HCT116 (cell line): ENCODE measurements at regions not wholly inside any gene's neighbourhood (a gene's known extent, or its start where the extent isn't known, plus 50 kb on each side); places are given as distances from the start of the nearest gene placed in this dataset.

ENCODE experiments used
- ATAC-seq: fragments of 200-7000 bp; cut with Tn5 transposase; 2 replicates; pipeline ENCODE4 v1.9.1; 2020; ENCODE audit warnings: mild to moderate bottlenecking, moderate library complexity
- BruUV-seq: library from RNA; stranded (reverse); fragments of 400-500 nt; replicated peaks from 2 replicates; lab custom pipeline; 2021; lab: Mats Ljungman, UMichigan
- CTCF ChIA-PET: fragments of 300-600 bp; sonication (Branson Sonifier 250); formaldehyde crosslinking; loops from one replicate; lab custom pipeline; 2021; ENCODE audit warnings: antibody characterized with exemption; lab: Charles Lee
- POLR2A ChIA-PET: fragments of 300-600, 350-600 bp; sonication (Branson Sonifier 250); formaldehyde crosslinking; loops from one replicate; lab custom pipeline; 2021; ENCODE audit warnings: antibody characterized with exemption; lab: Charles Lee
- RAD21 ChIA-PET, 2 experiments: fragments of 300-600 bp; sonication (Branson Sonifier 250); formaldehyde crosslinking; loops; one replicate each; lab custom pipeline; 2023; ENCODE audit warnings: low total read pairs in 2 of 2; ENCODE audit not compliant: uncharacterized antibody in 2 of 2, unreplicated experiment in 2 of 2, low non-redundant PET in 1 of 2; lab: Charles Lee
- DNase-seq: peaks from one replicate; pipeline ENCODE4 v3.0.0-alpha.2; 2010; ENCODE audit warnings: low read depth, low spot score
- H2AFZ ChIP-seq: fragments of 200-600 bp; shearing (Covaris generic), sonication (generic); 2 replicates; pipeline ENCODE4 v1.6.1; 2017; ENCODE audit warnings: low read depth, mixed run types, mixed read lengths, antibody characterized with exemption, low read length; ENCODE audit not compliant: poor library complexity, severe bottlenecking
- H3K27ac ChIP-seq: 2 replicates; pipeline ENCODE4 v1.5.1; 2012; ENCODE audit warnings: low read depth, low read length
- H3K27me3 ChIP-seq: fragments of 200-600 bp; sonication (generic); 2 replicates; pipeline ENCODE4 v1.6.1; 2016; ENCODE audit warnings: mixed run types, low read length, mixed read lengths; ENCODE audit not compliant: insufficient read depth
- H3K36me3 ChIP-seq, 2 experiments: fragments of 200-500 bp in 1 of 2; fragments of 200-600 bp in 1 of 2; sonication (Bioruptor generic) in 1 of 2; sonication (generic) in 1 of 2; 2 replicates each; pipeline versions ENCODE4 v1.5.1 to v1.6.1; 2014 to 2016; ENCODE audit warnings: low read length in 2 of 2, inconsistent platforms in 1 of 2, mixed read lengths in 1 of 2, mixed run types in 1 of 2; ENCODE audit not compliant: insufficient read depth in 2 of 2, control insufficient read depth in 1 of 2
- H3K4me1 ChIP-seq, 2 experiments: fragments of 200-600 bp in 1 of 2; sonication (generic) in 1 of 2; 2 replicates each; pipeline versions ENCODE4 v1.5.1 to v1.6.1; 2012 to 2017; ENCODE audit warnings: low read length in 2 of 2, inconsistent platforms in 1 of 2, mild to moderate bottlenecking in 1 of 2, mixed read lengths in 1 of 2, mixed run types in 1 of 2, moderate library complexity in 1 of 2; ENCODE audit not compliant: insufficient read depth in 2 of 2, control insufficient read depth in 1 of 2
- H3K4me2 ChIP-seq: fragments of 200-600 bp; sonication (generic); 2 replicates; pipeline ENCODE4 v1.6.1; 2017; ENCODE audit warnings: mixed run types, low read length, mixed read lengths
- H3K4me3 ChIP-seq, 2 experiments: fragments of 200-600 bp in 1 of 2; sonication (generic) in 1 of 2; replicated peaks in 1 of 2; 2 replicates each; pipeline ENCODE4 v1.5.1; 2011 to 2016; ENCODE audit warnings: low read length in 2 of 2, control low read depth in 1 of 2, low read depth in 1 of 2, mild to moderate bottlenecking in 1 of 2, mixed read lengths in 1 of 2, mixed run types in 1 of 2
- H3K79me2 ChIP-seq: fragments of 200-600 bp; sonication (generic); 2 replicates; pipeline ENCODE4 v1.6.1; 2017; ENCODE audit warnings: mild to moderate bottlenecking, mixed run types, low read length, moderate library complexity, mixed read lengths; ENCODE audit not compliant: insufficient read depth
- H3K9ac ChIP-seq: fragments of 200-600 bp; sonication (generic); 2 replicates; pipeline ENCODE4 v1.6.1; 2016; ENCODE audit warnings: low read length, mixed read lengths
- H3K9me2 ChIP-seq: fragments of 200-600 bp; sonication (generic), shearing (Covaris generic); 2 replicates; pipeline ENCODE4 v1.6.1; 2017; ENCODE audit warnings: mixed run types, mild to moderate bottlenecking, moderate library complexity; ENCODE audit not compliant: insufficient read depth
- H3K9me3 ChIP-seq, 2 experiments: fragments of 200-500 bp in 1 of 2; fragments of 200-600 bp in 1 of 2; sonication (Bioruptor generic) in 1 of 2; sonication (generic) in 1 of 2; 2 replicates each; pipeline ENCODE4 v1.6.1; 2014 to 2017; ENCODE audit warnings: low read length in 2 of 2, mixed read lengths in 2 of 2, inconsistent platforms in 1 of 2, low read depth in 1 of 2, mild to moderate bottlenecking in 1 of 2, mixed run types in 1 of 2, moderate library complexity in 1 of 2; ENCODE audit not compliant: control insufficient read depth in 1 of 2, insufficient read depth in 1 of 2
- H4K20me1 ChIP-seq: fragments of 200-600 bp; sonication (generic), shearing (Covaris generic); 2 replicates; pipeline ENCODE4 v1.6.1; 2017; ENCODE audit warnings: mixed run types, mild to moderate bottlenecking, moderate library complexity; ENCODE audit not compliant: insufficient read depth
- ELF1 ChIP-seq: IDR thresholded peaks from 2 replicates; pipeline ENCODE4 v1.6.1; 2012; ENCODE audit warnings: low read depth, borderline replicate concordance
- FOSL1 ChIP-seq: IDR thresholded peaks from 2 replicates; pipeline ENCODE4 v1.6.1; 2012; ENCODE audit warnings: low read depth
- RAD21 ChIP-seq: IDR thresholded peaks from 2 replicates; pipeline ENCODE4 v1.6.1; 2012; ENCODE audit warnings: low read depth, mild to moderate bottlenecking
- SP1 ChIP-seq: IDR thresholded peaks from 2 replicates; pipeline ENCODE4 v1.6.1; 2012; ENCODE audit warnings: low read depth
- TCF7L2 ChIP-seq: IDR thresholded peaks from 2 replicates; pipeline ENCODE4 v1.7.0; 2011; ENCODE audit warnings: borderline replicate concordance, inconsistent platforms; ENCODE audit not compliant: insufficient read depth, insufficient read length; ENCODE audit errors: extremely low read depth
- YY1 ChIP-seq: IDR thresholded peaks from 2 replicates; pipeline ENCODE4 v1.6.1; 2011; ENCODE audit warnings: low read length, low read depth, moderate library complexity, mild to moderate bottlenecking; ENCODE audit not compliant: insufficient replicate concordance; ENCODE audit errors: extremely low read depth
- intact Hi-C: fragments of 100-400 bp; cut with micrococcal nuclease; formaldehyde crosslinking; loops from 2 replicates; pipeline ENCODE4 v1.10.0; 2022
- TF ChIP-seq, protein P1 (sequence below): IDR thresholded peaks from 2 replicates; pipeline ENCODE4 v1.6.1; 2012; ENCODE audit warnings: low read depth
- TF ChIP-seq, protein P2 (sequence below), 3 experiments: fragments of 200-600 bp in 1 of 3; sonication (generic) in 1 of 3; IDR thresholded peaks in 2 of 3; conservative IDR thresholded peaks in 1 of 3; 2 replicates each; pipeline ENCODE4 v1.5.1; 2012 to 2017; ENCODE audit warnings: low read depth in 2 of 3, low read length in 2 of 3, antibody characterized with exemption in 1 of 3, borderline replicate concordance in 1 of 3, control low read depth in 1 of 3, mild to moderate bottlenecking in 1 of 3, mixed read lengths in 1 of 3, mixed run types in 1 of 3, moderate library complexity in 1 of 3; ENCODE audit not compliant: insufficient read depth in 1 of 3
- TF ChIP-seq, protein P3 (sequence below): IDR thresholded peaks from 2 replicates; pipeline ENCODE4 v1.6.1; 2012
- TF ChIP-seq, protein P4 (sequence below): IDR thresholded peaks from 2 replicates; pipeline ENCODE4 v1.6.1; 2011; ENCODE audit warnings: mild to moderate bottlenecking, low read length, moderate library complexity; ENCODE audit not compliant: insufficient replicate concordance; ENCODE audit errors: extremely low read depth

DNA sequence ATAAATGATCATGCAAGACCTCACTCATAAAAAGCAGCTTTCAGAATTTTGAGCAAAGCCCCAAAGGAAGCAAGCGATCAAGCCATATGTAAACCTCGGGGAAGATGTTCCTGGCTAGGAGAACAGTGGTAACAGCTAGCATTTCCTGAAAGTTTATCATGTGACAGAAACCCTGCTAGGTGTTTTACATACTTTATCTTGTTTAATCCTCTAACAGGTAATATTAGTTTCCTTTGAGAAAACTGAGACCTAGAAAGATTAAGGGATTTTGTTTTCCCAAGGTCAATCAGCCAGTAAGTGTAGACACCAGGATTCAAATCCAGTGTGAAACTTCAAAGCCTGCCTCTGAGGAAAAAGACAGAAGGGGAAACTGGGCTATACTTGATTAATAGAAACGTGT, 362.4 kb upstream of the MAF start:
- H3K79me2 ChIP-seq, result no peaks in the 10 kb centered on the region
- peaks cover 36 to 64% of the 10 kb centered on the region in 2 experiments; a peak in 2 of 4 replicates for H3K9me3 ChIP-seq
- H3K27me3 ChIP-seq, result no peaks in the 10 kb centered on the region
- ChIA-PET RAD21 (no interaction called here), POLR2A (no interaction called here), CTCF (no interaction called here)
- H3K9me2 ChIP-seq, result no peaks in the 10 kb centered on the region
- BruUV-seq, result no TSS peak
- no peaks in the 10 kb centered on the region for H3K4me1 ChIP-seq
- H3K27ac ChIP-seq, result no peak overlapping the region
- H3K36me3 ChIP-seq, result no peaks in the 10 kb centered on the region
- TF ChIP-seq ELF1, result no peak
- TF ChIP-seq, protein P1, sequence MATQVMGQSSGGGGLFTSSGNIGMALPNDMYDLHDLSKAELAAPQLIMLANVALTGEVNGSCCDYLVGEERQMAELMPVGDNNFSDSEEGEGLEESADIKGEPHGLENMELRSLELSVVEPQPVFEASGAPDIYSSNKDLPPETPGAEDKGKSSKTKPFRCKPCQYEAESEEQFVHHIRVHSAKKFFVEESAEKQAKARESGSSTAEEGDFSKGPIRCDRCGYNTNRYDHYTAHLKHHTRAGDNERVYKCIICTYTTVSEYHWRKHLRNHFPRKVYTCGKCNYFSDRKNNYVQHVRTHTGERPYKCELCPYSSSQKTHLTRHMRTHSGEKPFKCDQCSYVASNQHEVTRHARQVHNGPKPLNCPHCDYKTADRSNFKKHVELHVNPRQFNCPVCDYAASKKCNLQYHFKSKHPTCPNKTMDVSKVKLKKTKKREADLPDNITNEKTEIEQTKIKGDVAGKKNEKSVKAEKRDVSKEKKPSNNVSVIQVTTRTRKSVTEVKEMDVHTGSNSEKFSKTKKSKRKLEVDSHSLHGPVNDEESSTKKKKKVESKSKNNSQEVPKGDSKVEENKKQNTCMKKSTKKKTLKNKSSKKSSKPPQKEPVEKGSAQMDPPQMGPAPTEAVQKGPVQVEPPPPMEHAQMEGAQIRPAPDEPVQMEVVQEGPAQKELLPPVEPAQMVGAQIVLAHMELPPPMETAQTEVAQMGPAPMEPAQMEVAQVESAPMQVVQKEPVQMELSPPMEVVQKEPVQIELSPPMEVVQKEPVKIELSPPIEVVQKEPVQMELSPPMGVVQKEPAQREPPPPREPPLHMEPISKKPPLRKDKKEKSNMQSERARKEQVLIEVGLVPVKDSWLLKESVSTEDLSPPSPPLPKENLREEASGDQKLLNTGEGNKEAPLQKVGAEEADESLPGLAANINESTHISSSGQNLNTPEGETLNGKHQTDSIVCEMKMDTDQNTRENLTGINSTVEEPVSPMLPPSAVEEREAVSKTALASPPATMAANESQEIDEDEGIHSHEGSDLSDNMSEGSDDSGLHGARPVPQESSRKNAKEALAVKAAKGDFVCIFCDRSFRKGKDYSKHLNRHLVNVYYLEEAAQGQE, result no peak
- no peak for TF ChIP-seq SP1
- TF ChIP-seq, protein P2, sequence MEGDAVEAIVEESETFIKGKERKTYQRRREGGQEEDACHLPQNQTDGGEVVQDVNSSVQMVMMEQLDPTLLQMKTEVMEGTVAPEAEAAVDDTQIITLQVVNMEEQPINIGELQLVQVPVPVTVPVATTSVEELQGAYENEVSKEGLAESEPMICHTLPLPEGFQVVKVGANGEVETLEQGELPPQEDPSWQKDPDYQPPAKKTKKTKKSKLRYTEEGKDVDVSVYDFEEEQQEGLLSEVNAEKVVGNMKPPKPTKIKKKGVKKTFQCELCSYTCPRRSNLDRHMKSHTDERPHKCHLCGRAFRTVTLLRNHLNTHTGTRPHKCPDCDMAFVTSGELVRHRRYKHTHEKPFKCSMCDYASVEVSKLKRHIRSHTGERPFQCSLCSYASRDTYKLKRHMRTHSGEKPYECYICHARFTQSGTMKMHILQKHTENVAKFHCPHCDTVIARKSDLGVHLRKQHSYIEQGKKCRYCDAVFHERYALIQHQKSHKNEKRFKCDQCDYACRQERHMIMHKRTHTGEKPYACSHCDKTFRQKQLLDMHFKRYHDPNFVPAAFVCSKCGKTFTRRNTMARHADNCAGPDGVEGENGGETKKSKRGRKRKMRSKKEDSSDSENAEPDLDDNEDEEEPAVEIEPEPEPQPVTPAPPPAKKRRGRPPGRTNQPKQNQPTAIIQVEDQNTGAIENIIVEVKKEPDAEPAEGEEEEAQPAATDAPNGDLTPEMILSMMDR (IDR thresholded peaks at IDR 0.05 in 2 of 3, conservative IDR thresholded peaks at IDR 0.05 in 1 of 3; ENCODE audit: borderline replicate concordance in 1 of 3, insufficient read depth in 1 of 3, low read depth in 2 of 3, low read length in 2 of 3), result no peak
- no peak for TF ChIP-seq TCF7L2
- TF ChIP-seq RAD21, result no peak
- no peak for TF ChIP-seq YY1
- TF ChIP-seq FOSL1, result no peak
- TF ChIP-seq, protein P3, sequence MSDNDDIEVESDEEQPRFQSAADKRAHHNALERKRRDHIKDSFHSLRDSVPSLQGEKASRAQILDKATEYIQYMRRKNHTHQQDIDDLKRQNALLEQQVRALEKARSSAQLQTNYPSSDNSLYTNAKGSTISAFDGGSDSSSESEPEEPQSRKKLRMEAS, result no peak
- TF ChIP-seq, protein P4, sequence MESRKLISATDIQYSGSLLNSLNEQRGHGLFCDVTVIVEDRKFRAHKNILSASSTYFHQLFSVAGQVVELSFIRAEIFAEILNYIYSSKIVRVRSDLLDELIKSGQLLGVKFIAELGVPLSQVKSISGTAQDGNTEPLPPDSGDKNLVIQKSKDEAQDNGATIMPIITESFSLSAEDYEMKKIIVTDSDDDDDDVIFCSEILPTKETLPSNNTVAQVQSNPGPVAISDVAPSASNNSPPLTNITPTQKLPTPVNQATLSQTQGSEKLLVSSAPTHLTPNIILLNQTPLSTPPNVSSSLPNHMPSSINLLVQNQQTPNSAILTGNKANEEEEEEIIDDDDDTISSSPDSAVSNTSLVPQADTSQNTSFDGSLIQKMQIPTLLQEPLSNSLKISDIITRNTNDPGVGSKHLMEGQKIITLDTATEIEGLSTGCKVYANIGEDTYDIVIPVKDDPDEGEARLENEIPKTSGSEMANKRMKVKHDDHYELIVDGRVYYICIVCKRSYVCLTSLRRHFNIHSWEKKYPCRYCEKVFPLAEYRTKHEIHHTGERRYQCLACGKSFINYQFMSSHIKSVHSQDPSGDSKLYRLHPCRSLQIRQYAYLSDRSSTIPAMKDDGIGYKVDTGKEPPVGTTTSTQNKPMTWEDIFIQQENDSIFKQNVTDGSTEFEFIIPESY, result no peak
- no peak overlapping the region for H2AFZ ChIP-seq
- ATAC-seq (no peak), DNase-seq (no peak)
- no peak overlapping the region for H3K4me2 ChIP-seq
- H4K20me1 ChIP-seq, result no peaks in the 10 kb centered on the region
- no peak overlapping the region for H3K9ac ChIP-seq
- intact Hi-C loops, result no loop called here
- no peak overlapping the region for H3K4me3 ChIP-seq
